Upper lobe of left lung (tissue), 6 donors: ENCODE measurements at regions not wholly inside any gene's neighbourhood (a gene's known extent, or its start where the extent isn't known, plus 50 kb on each side); places are given as distances from the start of the nearest gene placed in this dataset.

ENCODE experiments used
- ATAC-seq, 2 donors: fragments of 200-7000 bp; cut with Tn5 transposase; one replicate each; pipeline ENCODE4 v1.9.1; 2022; ENCODE audit warnings: mild to moderate bottlenecking in 2 of 2, moderate library complexity in 2 of 2; ENCODE audit not compliant: low FRiP score in 2 of 2
- DNase-seq, 2 donors: peaks; one replicate each; pipeline ENCODE4 v3.0.0-alpha.2; 2019 to 2020
- H3K27ac ChIP-seq, 4 donors: fragments of 200-600 bp; sonication (generic); one replicate each; pipeline ENCODE4 v1.5.1; 2016 to 2019
- H3K27me3 ChIP-seq, 4 donors: fragments of 200-600 bp; sonication (generic); one replicate each; pipeline ENCODE4 v1.5.1; 2017 to 2019
- H3K36me3 ChIP-seq, 4 donors: fragments of 200-600 bp; sonication (generic); one replicate each; pipeline ENCODE4 v1.5.1; 2016 to 2019
- H3K4me1 ChIP-seq, 4 donors: fragments of 200-600 bp; sonication (generic); one replicate each; pipeline ENCODE4 v1.5.1; 2018 to 2019
- H3K4me3 ChIP-seq, 4 donors: fragments of 200-600 bp; sonication (generic); one replicate each; pipeline ENCODE4 v1.5.1; 2017 to 2019; ENCODE audit warnings: mild to moderate bottlenecking in 2 of 4, moderate library complexity in 1 of 4
- H3K9me3 ChIP-seq, 4 donors: fragments of 200-600 bp; sonication (generic); one replicate each; pipeline ENCODE4 v1.5.1; 2018 to 2019
- EP300 ChIP-seq, 4 donors: sonication (generic); formaldehyde crosslinking; IDR thresholded peaks; one replicate each; pipeline ENCODE4 v1.5.1; 2017; ENCODE audit warnings: antibody characterized with exemption in 4 of 4, control low read depth in 2 of 4
- POLR2A ChIP-seq, 4 donors: fragments of 450-650 bp; IDR thresholded peaks; one replicate each; pipeline ENCODE4 v1.5.1; 2016 to 2017; ENCODE audit warnings: antibody characterized with exemption in 4 of 4, mild to moderate bottlenecking in 2 of 4
- POLR2AphosphoS5 ChIP-seq, 2 donors: sonication (generic); formaldehyde crosslinking; IDR thresholded peaks; one replicate each; pipeline ENCODE4 v1.5.1; 2017; ENCODE audit warnings: antibody characterized with exemption in 2 of 2
- WGBS, 2 donors: methylation state at CpG; one replicate each; pipeline ENCODE4 v1.1.5; 2017 to 2018; 5-methylcytosine and 5-hydroxymethylcytosine counted together
- TF ChIP-seq, protein P1 (sequence below), 6 experiments: fragments of 450-650 bp in 4 of 6; fragments of 200-600 bp in 2 of 6; sonication (generic) in 2 of 6; IDR thresholded peaks; one replicate each; pipeline ENCODE4 v1.5.1; 2016 to 2019; ENCODE audit warnings: antibody characterized with exemption in 6 of 6
- donor health status: DM: no; HTN: no; CAD: no; lungs with moderate emphysema.
- donor health status: DM: no; HTN: yes; CAD: no; lungs with severe emphysema.

DNA sequence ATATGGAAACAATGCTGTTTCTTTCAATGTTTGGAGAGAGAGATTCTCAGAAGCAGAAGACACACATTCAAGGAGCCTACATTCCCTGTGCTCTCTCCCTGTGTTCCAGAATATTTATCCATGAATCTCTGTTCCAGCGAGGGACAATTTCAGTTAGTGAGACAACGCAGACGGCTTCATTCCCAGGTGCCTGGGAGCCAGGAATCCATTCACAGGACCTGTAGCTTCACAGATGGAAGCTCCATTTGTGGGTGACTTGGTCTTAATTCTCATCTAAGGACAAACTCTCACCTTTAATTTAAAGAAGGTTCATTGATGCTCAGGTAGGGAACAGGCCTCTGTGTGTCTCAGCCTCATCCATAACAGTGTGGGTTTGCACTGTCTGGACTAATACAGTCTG is 1156.6 kb downstream of the RPIA start:
- no peak for TF ChIP-seq POLR2AphosphoS5 (IDR thresholded peaks at IDR 0.05)
- no peak for TF ChIP-seq EP300 (IDR thresholded peaks at IDR 0.05)
- no peak for TF ChIP-seq POLR2A (IDR thresholded peaks at IDR 0.05)
- TF ChIP-seq, protein P1, sequence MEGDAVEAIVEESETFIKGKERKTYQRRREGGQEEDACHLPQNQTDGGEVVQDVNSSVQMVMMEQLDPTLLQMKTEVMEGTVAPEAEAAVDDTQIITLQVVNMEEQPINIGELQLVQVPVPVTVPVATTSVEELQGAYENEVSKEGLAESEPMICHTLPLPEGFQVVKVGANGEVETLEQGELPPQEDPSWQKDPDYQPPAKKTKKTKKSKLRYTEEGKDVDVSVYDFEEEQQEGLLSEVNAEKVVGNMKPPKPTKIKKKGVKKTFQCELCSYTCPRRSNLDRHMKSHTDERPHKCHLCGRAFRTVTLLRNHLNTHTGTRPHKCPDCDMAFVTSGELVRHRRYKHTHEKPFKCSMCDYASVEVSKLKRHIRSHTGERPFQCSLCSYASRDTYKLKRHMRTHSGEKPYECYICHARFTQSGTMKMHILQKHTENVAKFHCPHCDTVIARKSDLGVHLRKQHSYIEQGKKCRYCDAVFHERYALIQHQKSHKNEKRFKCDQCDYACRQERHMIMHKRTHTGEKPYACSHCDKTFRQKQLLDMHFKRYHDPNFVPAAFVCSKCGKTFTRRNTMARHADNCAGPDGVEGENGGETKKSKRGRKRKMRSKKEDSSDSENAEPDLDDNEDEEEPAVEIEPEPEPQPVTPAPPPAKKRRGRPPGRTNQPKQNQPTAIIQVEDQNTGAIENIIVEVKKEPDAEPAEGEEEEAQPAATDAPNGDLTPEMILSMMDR (IDR thresholded peaks at IDR 0.05): no peak
- 83 to 84% methylated on average over 3 of the region's 3 CpGs for WGBS, 2 donors
- H3K4me3 ChIP-seq: no peak overlapping the region
- H3K27ac ChIP-seq: no peak overlapping the region
- no peak for ATAC-seq
- no peaks in the 10 kb centered on the region for H3K4me1 ChIP-seq
- H3K36me3 ChIP-seq: no peaks in the 10 kb centered on the region
- DNase-seq: no peak
- no peaks in the 10 kb centered on the region for H3K9me3 ChIP-seq
- no peaks in the 10 kb centered on the region for H3K27me3 ChIP-seq

DNA sequence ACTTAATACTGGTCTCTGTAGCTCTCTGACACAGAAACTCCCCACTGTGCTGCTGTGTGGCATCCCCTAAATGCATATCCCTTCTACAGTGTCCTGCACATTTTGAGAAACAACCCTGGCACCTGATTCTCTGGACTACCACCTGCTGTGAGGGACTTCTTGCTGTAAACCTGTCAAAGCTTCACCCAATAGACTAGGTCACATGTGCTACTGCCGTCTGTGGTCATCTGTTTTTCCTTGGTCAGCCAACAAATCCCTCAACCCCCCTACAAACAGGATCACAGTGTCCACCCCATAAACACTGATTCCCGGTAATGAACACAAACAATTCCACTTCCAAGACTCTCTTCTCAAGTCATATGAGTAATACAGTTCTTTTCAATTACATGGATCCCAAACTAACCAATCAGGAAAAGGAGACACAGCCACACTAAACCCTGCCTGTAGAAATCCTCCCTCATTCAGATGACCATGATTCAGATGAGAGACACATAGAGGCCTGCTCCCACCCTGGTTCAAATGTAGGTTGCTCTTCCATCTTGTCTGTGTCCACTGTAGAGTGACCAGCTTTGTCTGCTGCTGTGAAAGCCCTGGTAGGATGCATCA is 1157.4 kb downstream of the RPIA start:
- ATAC-seq (peak in 1 of 2 donors; percentile 16), DNase-seq (no peak)
- Histone ChIP-seq H3K27me3 (no peaks in the 10 kb centered on the region), H3K27ac (no peak overlapping the region), H3K36me3 (no peaks in the 10 kb centered on the region), H3K4me3 (no peak overlapping the region), H3K4me1 (no peaks in the 10 kb centered on the region), H3K9me3 (no peaks in the 10 kb centered on the region)
- 43 to 57% methylated on average over 2 of the region's 2 CpGs for WGBS, 2 donors
- TF ChIP-seq POLR2A (IDR thresholded peaks at IDR 0.05): no peak
- TF ChIP-seq, protein P1 (IDR thresholded peaks at IDR 0.05): no peak
- no peak for TF ChIP-seq POLR2AphosphoS5 (IDR thresholded peaks at IDR 0.05)
- no peak for TF ChIP-seq EP300 (IDR thresholded peaks at IDR 0.05)

DNA sequence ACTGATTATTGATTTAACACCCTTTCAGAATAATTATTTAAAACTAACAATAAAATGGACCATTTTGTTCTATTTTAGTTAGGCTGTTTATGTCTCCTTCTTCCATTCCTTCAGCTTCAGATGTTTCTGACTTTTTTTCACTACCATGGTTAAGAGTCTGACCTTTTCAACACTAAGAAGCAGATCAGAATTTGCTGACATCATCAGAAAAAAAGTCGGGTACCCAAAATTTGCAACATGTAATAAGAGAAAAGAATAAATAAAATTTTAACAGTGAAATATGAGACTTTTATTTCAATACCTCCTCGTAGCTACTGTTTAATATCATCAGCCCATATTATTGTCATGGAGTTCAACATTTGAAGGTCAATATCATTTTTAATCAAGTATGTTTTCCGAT is 1158.3 kb downstream of the RPIA start:
- no peak overlapping the region for H3K4me3 ChIP-seq
- no peaks in the 10 kb centered on the region for H3K9me3 ChIP-seq
- DNase-seq (no peak), ATAC-seq (no peak)
- no peak overlapping the region for H3K27ac ChIP-seq
- 74 to 75% methylated on average over 3 of the region's 3 CpGs for WGBS, 2 donors
- no peaks in the 10 kb centered on the region for H3K27me3 ChIP-seq
- TF ChIP-seq, protein P1 (IDR thresholded peaks at IDR 0.05): no peak
- TF ChIP-seq POLR2AphosphoS5 (IDR thresholded peaks at IDR 0.05) (no peak), POLR2A (IDR thresholded peaks at IDR 0.05) (no peak), EP300 (IDR thresholded peaks at IDR 0.05) (no peak)
- no peaks in the 10 kb centered on the region for H3K4me1 ChIP-seq
- H3K36me3 ChIP-seq: no peaks in the 10 kb centered on the region

DNA sequence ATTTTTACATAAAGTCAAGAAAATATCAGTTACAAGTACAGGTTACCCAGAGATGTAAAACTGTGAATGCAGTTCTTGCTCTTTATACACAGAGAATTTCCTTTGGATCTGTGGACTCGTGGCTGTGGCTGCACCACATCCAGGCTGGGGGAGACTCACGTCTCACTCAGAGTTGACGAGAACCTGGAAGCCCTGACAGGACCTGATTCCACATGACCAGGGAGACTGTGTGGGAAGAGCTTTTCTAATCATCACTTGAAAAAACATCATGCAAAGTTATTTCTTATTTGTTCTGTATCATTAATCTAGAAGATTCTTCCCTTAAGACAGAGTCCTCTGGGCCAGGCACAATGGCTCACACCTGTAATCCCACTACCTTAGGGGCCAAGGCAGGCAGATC is 1159.0 kb downstream of the RPIA start:
- H3K4me1 ChIP-seq: no peaks in the 10 kb centered on the region
- no peak overlapping the region for H3K4me3 ChIP-seq
- H3K27ac ChIP-seq: no peak overlapping the region
- TF ChIP-seq POLR2A (IDR thresholded peaks at IDR 0.05) (no peak), EP300 (IDR thresholded peaks at IDR 0.05) (no peak), POLR2AphosphoS5 (IDR thresholded peaks at IDR 0.05) (no peak)
- TF ChIP-seq, protein P1 (IDR thresholded peaks at IDR 0.05): no peak
- H3K27me3 ChIP-seq: no peaks in the 10 kb centered on the region
- ATAC-seq (peak in 1 of 2 donors; percentile 13), DNase-seq (no peak)
- no peaks in the 10 kb centered on the region for H3K36me3 ChIP-seq
- 65 to 72% methylated on average over 3 of the region's 3 CpGs for WGBS, 2 donors
- no peaks in the 10 kb centered on the region for H3K9me3 ChIP-seq

DNA sequence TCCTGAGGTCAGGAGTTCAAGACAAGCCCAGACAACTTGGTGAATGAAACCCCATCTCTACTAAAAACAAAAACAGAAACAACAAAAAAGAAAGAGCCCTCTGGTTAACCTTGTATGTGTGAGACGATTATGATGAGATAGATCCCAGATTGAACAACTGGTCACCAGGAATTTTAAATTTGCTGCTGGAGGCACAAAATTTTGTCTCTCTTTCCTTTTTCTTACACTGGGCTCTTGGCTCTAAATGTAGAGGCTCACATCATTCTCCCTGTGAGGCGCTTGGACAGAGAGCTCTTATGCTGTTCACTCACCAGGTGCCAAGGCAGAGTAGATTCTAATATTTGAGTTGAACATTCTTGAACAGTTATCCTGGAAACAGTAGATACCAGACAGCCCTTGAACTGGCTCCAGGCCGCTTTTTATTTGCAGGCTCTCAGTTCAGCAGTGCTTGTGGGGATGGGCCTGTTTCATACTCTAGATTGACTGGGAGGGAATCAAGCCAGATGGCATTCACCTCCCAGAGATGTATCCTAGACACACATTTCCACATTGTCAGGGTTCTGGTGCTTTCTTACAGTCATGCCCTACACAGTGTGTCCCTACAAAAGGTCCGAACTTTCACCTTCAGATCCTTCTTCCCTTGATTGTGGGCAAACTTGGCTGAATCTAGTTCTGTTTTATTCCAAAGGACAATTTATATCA is 1159.6 kb downstream of the RPIA start:
- Histone ChIP-seq H3K4me1 (no peaks in the 10 kb centered on the region), H3K27me3 (no peaks in the 10 kb centered on the region), H3K27ac (no peak overlapping the region), H3K4me3 (no peak overlapping the region), H3K36me3 (no peaks in the 10 kb centered on the region), H3K9me3 (no peaks in the 10 kb centered on the region)
- DNase-seq: no peak
- ATAC-seq: peak; percentile 35 to 46
- TF ChIP-seq POLR2AphosphoS5 (IDR thresholded peaks at IDR 0.05) (no peak), POLR2A (IDR thresholded peaks at IDR 0.05) (no peak), EP300 (IDR thresholded peaks at IDR 0.05) (no peak)
- TF ChIP-seq, protein P1 (IDR thresholded peaks at IDR 0.05): no peak
- 73 to 78% methylated on average over 4 of the region's 4 CpGs for WGBS, 2 donors
